HepG2 (cell line): ENCODE measurements at regions not wholly inside any gene's neighbourhood (a gene's known extent, or its start where the extent isn't known, plus 50 kb on each side); places are given as distances from the start of the nearest gene placed in this dataset.

Source experiments
- SMAD3 ChIP-seq: sonication (generic); formaldehyde crosslinking; IDR thresholded peaks from 2 replicates; pipeline ENCODE4 v1.4.0; 2020; ENCODE audit warnings: missing genetic modification reagents
- ZIK1 ChIP-seq: sonication (generic); formaldehyde crosslinking; IDR thresholded peaks from 2 replicates; pipeline ENCODE4 v1.5.0; 2020; ENCODE audit warnings: mild to moderate bottlenecking, low read depth, missing genetic modification reagents, borderline replicate concordance

DNA sequence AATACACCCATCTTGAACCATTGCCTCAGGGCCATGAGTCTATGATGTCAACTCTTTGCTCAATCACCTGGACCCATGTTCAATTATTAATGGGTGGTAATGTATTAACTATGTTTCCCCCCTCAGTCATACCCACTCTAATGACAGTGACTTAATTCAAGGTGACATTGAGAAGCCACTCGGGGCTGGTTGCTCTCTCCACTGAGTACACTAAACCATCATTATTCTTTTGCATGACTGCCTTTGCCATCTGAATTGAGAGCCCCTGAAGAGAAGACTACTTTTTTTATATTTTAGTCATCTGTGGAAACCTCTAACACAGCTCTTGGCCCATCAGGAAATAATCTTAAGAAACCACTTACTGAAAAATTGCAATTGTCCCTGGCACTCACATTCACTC, 139.2 kb upstream of the SOX21 start:
- TF ChIP-seq SMAD3 (no peak), ZIK1 (CRISPR knock-in tag) (no peak)
